HG03060 (cell line): ENCODE measurements at regions not wholly inside any gene's neighbourhood (a gene's known extent, or its start where the extent isn't known, plus 50 kb on each side); places are given as distances from the start of the nearest gene placed in this dataset.
"Not testable (repeated sequence)": the region's sequence is repeated elsewhere in the genome, so short reads cannot be mapped to it uniquely, and the experiment has no call there.

Source experiments
- ATAC-seq: cut with Tn5 transposase; IDR thresholded peaks from one replicate; pipeline ENCODE4 v1.9.1; 2021; ENCODE audit warnings: low read depth, moderate number of reproducible peaks; ENCODE audit not compliant: unreplicated experiment

DNA sequence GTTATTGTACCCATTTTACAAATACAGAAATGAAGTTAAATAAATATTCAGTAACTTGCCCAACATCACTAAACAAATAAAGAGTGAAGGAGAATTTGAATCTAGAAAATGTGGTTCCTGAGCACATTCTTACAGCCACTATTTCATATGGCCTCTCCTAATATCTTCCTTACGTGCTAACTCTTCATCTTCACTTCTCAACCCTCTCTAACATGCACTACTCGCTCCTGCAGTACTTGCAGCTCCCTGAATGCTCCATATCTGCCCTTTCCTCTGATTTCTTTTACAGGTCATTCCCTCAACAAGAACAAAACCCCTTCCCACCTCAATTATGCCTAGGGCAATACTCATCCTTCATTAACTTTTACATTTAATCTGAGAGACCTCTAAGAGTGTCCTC is 711.5 kb downstream of the CETN3 start:
- no peak for ATAC-seq

DNA sequence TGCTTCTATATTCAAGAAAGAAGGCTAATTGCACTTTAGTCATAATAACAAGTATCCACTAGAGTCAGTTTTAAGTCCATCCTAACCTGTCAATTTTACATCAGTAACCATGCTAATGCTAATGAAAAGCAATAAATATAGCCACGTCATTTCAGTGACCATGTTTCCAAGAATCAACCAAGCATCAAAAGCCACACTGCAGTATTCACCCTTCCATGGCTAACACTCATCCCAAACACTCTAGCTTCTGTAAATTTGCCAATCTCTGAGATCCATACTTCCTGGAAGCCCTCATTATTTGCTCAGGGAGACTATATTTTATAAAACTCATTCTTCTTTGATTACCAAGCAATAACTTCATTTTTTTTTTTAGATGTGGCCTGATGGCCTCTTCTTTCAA is 712.0 kb downstream of the CETN3 start:
- ATAC-seq: no peak

DNA sequence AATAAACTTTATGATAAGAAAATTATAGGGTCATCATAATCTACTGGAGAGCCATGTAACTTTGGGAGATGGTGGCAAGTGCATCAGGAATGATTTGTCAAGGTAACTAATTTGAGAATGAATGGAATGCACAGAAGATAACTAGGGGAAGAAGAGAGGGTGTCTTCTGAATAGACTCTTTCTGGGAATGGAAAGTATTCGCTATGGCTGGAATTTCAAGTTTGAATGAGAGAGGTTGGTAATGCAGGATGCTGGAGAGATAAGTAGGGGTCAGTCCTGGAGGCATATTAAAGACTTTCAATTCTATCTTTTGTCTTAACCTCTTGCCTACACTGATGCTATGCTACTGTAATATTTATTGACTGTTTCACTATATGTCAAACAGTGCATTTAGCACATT is 714.2 kb downstream of the CETN3 start:
- no peak for ATAC-seq

DNA sequence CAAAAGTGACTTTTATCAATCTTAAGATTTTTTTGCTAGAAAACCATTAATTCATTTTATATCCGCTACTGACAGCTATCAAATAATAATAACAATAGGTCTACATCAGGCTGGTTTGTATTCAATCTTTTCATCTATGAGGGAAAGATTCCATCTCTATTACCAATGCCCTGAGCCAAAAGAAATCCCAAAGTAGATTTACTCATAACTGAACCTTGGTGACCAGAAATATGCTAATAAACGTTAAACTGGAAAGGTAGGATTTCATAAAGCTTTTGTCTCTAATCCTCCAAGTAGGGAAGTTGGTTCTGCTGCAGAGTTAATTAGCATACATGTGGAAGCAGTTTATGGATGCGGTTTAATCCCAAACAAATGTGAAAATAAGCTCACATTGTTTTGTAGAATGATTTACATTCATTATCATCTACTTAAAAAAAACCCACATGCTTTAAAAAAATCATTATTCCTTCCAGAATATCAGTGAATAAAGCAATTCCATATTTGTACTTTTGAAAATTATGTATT is 715.5 kb downstream of the CETN3 start:
- ATAC-seq: no peak

DNA sequence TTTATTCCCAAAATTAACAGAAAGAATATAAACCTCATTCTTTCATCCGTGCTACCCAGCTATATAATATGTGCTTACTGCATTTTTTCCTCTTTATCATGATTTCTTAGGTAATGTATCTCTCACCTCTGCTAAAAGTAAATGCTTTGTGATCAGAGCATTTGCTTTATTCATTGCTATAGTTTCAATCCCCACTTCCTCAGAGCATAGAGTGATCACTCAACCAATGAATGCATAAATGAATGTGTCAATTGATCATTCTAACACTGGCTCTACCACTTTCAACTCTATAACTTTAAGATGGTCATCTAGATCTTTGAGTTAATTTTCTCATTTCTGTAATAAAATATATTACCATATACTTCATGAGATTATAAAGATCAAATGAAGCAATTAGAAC is 719.2 kb downstream of the CETN3 start:
- ATAC-seq: no peak

DNA sequence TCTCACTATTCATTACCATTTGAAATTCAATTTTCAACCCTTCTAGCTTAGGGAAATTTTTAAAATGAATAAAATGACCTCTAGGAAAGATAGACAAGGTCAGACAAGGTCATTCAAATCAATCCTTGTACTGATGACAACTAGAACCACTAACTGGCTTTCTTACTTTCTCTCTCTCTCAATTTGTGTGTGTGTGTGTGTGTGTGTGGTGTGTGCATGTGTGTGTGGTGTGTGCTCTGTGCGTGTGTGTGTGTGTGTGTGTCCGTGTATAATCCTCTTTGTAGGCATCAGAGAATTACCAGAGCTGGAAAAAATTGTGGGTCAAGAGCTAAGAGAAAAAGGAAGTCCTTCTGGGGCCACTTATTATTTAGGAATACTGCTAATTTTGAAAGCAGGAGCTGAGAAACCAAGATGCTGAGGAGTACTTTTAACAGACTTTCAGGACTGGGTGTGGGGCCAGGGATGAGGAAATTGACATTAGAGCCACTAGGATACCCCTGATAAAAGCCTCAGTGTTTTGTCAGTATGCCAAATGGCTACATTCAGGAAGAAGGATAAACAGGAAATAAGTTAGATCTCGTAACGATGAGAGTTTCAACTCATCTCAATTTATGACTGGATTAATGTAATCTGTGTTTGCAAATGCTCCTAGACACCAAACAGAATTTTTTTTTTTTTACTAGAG is 723.3 kb downstream of the CETN3 start:
- no peak for ATAC-seq

DNA sequence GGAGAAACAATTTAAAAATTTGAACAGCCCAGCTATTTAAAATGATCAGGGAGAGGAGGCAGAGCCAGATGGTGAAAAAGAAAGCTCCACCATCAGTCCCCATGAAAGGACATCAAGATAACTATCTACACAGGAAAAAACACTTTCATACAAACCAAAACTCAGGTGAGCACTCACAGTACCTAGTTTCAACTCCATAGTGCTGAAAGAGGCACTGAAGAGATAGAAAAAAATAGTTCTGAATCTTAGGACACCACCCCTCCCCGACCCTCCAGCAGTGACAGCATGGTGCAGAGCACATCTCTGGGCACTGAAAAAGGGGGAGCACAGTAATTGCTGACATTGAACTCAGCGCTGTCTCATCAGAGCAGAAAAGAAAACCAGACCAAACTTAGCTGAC is 732.9 kb downstream of the CETN3 start:
- no peak for ATAC-seq

DNA sequence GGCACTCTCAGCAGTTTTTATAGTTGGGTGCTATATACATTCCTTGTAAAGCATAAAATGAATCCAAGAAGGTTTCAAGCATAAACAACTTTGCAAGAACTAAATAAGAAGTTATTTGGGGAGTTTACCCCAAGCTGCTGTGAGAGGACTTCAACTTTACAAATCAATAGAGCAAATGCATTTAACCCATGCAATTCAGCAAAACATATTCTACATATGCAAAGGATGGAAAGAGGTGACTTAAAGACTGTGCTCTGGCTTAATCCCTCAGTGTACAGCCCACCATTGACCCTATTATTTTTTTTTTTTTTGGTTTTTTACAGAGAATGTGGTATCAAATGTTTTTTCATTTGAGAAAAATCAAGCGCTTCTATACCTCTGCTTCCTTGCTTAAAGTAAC is 736.5 kb downstream of the CETN3 start:
- ATAC-seq: no peak

DNA sequence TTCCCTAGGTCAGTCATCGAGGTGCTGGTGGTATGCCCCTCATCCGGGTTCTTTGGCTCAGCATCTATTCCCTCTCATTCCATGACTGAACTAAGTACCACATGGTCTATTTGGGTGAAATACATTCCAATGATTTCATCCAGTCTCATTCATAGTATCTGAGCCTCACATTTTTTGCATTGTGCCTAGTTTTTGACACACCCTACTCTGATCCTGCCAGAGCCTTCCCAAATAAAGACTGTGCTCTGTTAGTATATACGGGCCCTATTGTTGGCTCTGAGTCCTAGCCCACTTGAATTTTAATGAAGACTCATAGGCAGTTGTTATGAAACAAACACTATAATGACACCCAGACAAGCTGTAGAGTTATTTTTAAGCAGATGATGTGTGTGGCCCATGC is 740.7 kb downstream of the CETN3 start:
- ATAC-seq: no peak

DNA sequence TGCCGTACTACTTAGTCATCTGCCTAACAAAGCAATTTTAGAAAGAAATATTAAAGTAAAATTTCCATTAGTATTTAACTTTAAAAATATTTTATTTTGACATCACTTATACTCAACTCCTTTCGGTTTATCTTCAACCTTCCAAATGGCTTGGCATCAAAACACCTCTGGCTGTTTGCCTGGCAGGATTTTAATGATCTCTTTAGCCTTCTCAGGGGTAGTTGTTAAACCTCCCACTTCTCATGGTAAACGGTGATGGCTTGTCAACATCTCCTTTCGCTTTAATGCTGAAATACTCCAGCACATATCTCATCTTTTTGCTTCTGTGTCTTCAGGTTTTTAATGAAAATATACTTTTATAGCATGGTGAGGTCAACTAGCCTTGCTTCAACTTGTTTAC is 747.1 kb downstream of the CETN3 start:
- no peak for ATAC-seq

DNA sequence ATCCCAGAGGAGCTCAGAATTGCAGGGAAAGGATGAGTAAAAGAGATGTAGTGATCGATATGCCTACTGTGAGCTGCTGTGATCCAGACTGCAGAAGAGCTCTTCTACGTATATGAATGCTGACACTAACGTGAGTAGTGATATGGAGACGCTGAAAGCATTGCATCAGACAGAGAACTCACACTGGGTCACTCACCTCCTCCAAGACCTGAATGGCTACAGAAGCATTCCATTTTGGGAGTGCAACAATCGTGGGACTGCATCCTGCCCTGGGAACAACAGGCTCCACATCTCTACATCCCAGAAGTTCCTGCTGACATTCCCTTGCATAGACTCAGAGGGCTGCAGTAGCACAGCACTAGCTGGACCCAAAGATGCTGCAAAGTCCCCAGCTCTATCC is 755.9 kb upstream of the MEF2C start:
- ATAC-seq: no peak

DNA sequence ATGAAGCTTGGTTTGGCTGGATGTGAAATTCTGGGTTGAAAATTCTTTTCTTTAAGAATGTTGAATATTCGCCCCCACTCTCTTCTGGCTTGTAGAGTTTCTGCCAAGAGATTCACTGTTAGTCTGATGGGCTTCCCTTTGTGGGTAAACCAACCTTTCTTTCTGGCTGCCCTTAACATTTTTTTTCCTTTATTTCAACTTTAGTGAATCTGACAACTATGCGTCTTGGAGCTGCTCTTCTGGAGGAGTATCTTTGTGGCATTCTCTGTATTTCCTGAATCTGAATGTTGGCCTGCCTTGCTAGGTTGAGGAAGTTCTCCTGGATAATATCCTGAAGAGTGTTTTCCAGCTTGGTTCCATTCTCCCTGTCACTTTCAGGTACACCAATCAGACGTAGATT is 751.2 kb upstream of the MEF2C start:
- not testable (repeated sequence) for ATAC-seq

DNA sequence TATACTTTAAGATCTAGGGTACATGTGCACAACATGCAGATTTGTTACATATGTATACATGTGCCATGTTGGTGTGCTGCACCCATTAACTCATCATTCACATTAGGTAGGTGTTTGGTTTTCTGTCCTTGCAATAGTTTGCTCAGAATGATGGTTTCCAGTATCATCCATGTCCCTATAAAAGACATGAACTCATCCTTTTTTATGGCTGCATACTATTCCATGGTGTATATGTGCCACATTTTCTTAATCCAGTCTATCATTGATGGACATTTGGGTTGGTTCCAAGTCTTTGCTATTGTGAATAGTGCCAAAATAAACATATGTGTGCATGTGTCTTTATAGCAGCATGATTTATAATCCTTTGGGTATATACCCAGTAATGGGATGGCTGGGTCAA is 747.1 kb upstream of the MEF2C start:
- not testable (repeated sequence) for ATAC-seq

DNA sequence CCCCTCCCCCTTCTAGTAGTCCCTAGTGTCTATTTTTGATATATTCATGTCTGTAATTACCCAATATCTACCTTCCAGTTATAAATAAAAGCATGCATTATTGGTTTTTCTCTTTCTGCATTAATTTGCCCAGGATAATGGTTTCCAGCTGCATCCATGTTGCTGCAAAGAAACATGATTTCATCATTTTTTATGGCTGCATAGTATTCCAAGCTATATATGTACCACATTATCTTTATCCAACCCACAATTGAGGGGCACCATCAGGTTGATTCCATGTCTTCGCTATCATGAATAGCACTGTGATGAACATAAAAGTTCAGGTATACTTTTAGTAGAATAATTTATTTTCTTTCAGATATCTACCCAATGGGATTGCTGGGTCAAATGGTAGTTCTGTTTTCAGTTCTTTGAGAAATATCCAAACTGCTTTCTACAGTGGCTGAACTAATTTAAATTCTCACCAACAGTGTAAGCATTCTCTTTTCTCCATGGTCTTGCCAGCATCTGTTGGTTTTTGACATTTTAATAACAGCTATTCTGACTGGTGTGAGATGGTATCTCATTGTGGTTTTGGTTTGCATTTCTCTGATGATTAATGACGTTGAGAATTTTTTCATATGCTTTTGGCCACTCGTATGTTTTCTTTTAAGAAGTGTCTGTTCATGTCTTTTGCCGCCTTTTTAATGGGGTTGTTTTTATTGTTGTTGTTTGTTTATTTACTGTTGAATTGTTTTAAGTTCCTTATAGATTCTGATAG is 746.1 kb upstream of the MEF2C start:
- ATAC-seq: no peak

DNA sequence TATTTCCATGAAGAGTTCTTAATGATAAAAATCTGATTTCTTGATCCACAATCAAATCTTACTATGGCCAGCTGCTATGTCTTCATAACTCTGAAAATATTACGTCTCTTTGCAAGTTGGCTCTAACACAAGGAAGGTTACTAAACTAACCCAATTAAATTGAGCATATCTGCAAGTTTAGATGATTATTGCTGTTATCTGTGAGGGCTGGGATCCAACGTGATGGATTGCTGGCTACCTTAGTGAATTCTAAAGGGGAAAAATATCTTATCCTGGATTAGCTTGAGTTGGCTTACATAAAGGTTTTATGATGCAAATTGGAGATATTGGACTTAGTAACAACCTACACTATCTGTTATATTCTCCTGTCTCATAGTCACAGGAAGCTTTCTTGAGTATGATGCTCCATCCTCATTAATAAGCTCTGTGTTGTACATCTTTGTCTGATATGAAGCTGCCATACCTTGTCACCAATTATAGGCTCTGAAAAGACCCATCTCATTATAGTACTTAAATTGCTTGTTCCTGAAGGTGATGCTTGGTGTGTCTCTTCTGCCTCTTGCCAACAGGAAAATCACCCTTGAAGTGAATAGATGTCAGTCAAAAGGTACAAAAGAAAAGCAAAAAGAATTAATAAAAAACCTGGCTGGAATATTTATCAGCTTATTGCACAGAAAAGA is 733.0 kb upstream of the MEF2C start:
- ATAC-seq: no peak

DNA sequence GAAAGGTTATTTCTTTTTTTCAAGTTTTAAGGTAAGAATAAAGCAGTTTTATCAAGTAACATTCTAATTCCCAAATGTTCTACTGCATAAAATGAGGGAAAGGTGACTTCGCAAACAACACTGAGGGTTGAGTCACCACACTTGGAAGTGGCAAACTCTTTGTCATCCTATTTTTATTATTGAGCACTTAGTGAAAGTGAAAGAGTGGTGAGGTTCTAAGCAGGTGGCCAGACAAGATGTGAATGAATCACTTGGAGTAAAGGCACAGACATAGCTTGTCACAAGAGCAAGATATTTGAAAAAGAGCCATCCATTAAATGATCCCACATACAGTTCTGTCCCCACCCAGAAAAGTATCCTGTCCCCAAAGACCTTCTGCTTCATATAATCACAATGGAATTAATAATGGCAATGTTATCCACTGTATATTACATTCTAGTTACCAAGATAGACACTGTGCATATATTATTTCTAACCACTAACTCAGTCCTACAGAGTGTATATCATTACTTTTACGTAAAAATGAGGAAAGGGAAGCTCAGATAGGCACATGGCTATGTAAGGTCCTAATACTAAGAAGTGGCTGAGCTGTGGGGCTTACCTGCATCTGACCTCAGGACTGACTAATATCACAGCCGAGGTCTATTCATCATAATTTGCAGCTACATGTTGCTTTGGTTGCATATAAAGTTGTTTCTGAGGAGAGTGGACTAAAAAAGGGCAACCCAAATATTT is 730.4 kb upstream of the MEF2C start:
- peak; percentile 91 for ATAC-seq

DNA sequence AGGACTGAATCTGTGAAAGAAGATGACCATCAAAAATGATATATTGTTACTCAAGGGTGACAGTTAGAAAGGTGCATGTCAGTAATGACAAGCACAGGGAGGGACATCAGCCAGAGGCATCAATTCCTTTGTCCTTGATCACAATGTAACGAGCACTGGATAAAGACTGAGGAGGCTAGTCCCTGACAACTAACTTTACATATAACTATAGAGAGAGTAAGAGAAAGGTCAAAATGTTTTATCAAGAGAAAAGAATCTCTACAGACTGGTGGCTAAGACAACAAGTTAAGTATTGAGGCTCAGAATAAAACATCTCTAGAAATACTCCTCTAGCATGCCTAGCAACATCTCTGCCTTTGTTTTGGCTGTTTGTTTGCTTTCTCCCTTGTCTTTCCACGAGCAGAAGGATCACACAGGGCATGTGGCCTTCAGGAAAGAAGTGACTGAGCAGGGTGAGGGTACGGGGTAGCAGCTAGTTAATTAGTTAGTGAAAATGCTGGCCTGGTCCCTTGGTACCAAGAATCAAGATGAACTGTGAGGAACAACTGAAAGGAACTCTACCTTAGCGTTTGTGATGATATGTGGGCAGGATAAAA is 724.1 kb upstream of the MEF2C start:
- no peak for ATAC-seq

DNA sequence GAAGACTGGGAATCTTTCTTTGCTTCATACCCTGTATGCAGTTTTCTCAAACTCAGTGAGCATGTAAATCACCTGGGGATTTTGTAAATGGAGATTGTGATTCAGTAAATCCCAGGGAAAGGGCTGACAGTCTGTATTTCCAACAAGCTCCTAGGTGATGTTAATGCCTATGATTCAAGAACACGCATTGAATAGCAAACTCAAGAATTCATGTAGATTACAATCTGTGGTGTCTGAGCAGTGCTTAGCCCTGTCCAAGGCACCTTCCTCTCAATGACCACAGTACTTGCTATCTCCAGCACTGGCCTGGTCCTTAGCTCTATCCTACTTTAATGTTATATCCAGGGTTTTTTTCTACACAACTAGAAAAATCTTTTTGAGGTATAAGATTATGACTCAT is 721.4 kb upstream of the MEF2C start:
- ATAC-seq: no peak

DNA sequence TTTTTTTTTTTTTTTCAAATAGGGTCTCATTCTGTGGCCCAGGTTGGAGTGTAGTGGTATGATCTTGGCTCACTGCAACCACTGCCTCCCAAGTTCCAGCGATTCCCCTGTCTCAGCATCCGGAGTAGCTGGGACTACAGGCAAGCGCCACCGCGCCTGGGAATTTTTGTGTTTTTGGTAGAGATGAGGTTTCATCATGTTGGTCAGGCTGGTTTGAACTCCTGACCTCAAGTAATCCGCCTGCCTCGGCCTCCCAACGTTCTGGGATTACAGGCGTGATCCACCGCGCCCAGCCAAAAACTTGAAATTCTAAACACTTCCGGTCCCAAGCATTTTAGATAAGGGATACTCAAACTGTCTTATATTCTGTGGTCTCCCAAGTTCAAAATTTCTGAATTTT is 718.9 kb upstream of the MEF2C start:
- ATAC-seq: no peak

DNA sequence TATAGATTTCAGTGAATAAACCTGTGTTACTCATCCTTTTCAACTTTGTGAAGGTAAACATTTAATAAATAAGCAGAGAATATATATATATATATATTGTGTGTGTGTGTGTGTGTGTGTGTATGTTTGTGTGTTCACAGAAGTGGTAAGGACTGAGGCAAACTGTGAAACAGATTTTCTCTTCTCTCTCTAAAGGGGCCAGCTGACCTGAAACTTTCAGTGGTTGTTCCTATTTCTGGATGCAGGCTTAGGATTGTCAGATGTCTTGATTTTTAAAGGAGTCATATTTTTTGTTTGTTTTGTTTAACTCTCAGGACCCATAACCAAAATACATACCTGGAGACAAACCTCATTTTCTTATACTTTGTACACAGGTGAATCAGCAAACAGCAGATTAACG is 714.9 kb upstream of the MEF2C start:
- ATAC-seq: no peak

DNA sequence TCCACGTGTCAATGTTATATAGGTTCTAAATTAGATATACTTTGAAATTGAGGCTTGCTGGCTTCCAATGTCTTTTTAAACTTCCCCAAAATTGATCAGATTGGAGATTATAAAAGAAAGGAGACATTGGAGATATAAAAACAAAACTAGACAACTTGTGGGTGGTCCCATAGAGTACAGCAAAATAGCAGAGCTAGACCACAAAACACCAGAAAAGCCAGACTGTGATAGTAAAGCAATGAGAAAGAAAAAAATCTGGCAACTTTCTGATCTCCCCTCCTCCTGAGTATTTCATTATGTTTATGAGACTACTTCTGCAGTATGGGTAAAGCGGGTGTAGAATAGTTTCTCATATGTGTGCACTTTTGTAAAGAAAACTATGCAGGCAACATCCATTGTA is 713.8 kb upstream of the MEF2C start:
- no peak for ATAC-seq
